Activated CD8-positive, alpha-beta memory T cell treated with anti-CD3 and anti-CD28 coated beads, Interleukin-2, amount 50 U/mL, for 48 hours (primary cell): ENCODE measurements at regions not wholly inside any gene's neighbourhood (a gene's known extent, or its start where the extent isn't known, plus 50 kb on each side); places are given as distances from the start of the nearest gene placed in this dataset.

Experiments used
- DNase-seq: peaks from one replicate; pipeline ENCODE4 v3.0.0-alpha.2; 2020

- DNase-seq: no peak
These were observed 50.2 kb upstream of the AKR1E2 start for GRCh38 chr10:4775808-4776207.

GRCh38 chr10:4772202-4772570, 53.8 kb upstream of the AKR1E2 start:
- DNase-seq: no peak

- DNase-seq: no peak
These were observed 54.3 kb upstream of the AKR1E2 start for GRCh38 chr10:4771554-4772201.

- DNase-seq: no peak
These were observed 55.0 kb upstream of the AKR1E2 start for GRCh38 chr10:4770801-4771553.

GRCh38 chr10:4768416-4768815, 57.6 kb upstream of the AKR1E2 start:
- no peak for DNase-seq

GRCh38 chr10:4767033-4767814, 58.8 kb upstream of the AKR1E2 start:
- DNase-seq: no peak

GRCh38 chr10:4766454-4766853, 59.6 kb upstream of the AKR1E2 start:
- no peak for DNase-seq

- no peak for DNase-seq
These were observed 60.6 kb upstream of the AKR1E2 start for GRCh38 chr10:4765428-4765827.

- DNase-seq: no peak
These were observed 62.0 kb upstream of the AKR1E2 start for GRCh38 chr10:4763960-4764428.

GRCh38 chr10:4763513-4763912, 62.5 kb upstream of the AKR1E2 start:
- no peak for DNase-seq

GRCh38 chr10:4758256-4758655, 67.8 kb upstream of the AKR1E2 start:
- no peak for DNase-seq

GRCh38 chr10:4755286-4755989, 70.6 kb upstream of the AKR1E2 start:
- DNase-seq: no peak

- DNase-seq: no peak
These were observed 71.9 kb upstream of the AKR1E2 start for GRCh38 chr10:4754143-4754542.

GRCh38 chr10:4751211-4751610, 74.8 kb upstream of the AKR1E2 start:
- DNase-seq: no peak

- DNase-seq: no peak
These were observed 76.8 kb upstream of the AKR1E2 start for GRCh38 chr10:4749271-4749574.

GRCh38 chr10:4748491-4749270, 77.3 kb upstream of the AKR1E2 start:
- DNase-seq: no peak

- DNase-seq: no peak
These were observed 83.8 kb upstream of the AKR1E2 start for GRCh38 chr10:4742217-4742616.

GRCh38 chr10:4740471-4740870, 85.5 kb upstream of the AKR1E2 start:
- no peak for DNase-seq

GRCh38 chr10:4736608-4737007, 89.4 kb upstream of the AKR1E2 start:
- no peak for DNase-seq

GRCh38 chr10:4736183-4736582, 89.8 kb upstream of the AKR1E2 start:
- DNase-seq: no peak

- no peak for DNase-seq
These were observed 92.2 kb upstream of the AKR1E2 start for GRCh38 chr10:4733843-4734224.

GRCh38 chr10:4733150-4733842, 92.7 kb upstream of the AKR1E2 start:
- DNase-seq: no peak
